ENCODE measurements at regions not wholly inside any gene's neighbourhood (a gene's known extent, or its start where the extent isn't known, plus 50 kb on each side); places are given as distances from the start of the nearest gene placed in this dataset.

- intact Hi-C loops (cut with micrococcal nuclease) = no loop called here
- no peaks in the 10 kb centered on the region for H3K36me3 ChIP-seq (replicated peaks in 1 of 2; ENCODE audit: control insufficient read depth in 1 of 2, insufficient read depth in 2 of 2, low read length in 2 of 2)
- Mint-ChIP-seq H3K4me1 (no peaks in the 10 kb centered on the region), H3K9me3 (peaks cover 0 to 4% (median 2%) of the 10 kb centered on the region in 7 donors), H3K4me3 (no peak overlapping the region), H3K27ac (no peak overlapping the region), H3K36me3 (no peaks in the 10 kb centered on the region), H3K27me3 (ENCODE audit: low read depth in 3 of 3) (peaks cover 0 to 1% (median 0%) of the 10 kb centered on the region in 3 donors)
- H2AFZ ChIP-seq (ENCODE audit: insufficient read depth, low read depth, low read length, poor library complexity, severe bottlenecking) = no peak overlapping the region
- no peak for DNase-seq
- H4K20me1 ChIP-seq (ENCODE audit: insufficient read depth, low read length) = no peaks in the 10 kb centered on the region
- H3K27me3 ChIP-seq (ENCODE audit: control insufficient read depth in 2 of 2, insufficient read depth in 2 of 2, low read length in 2 of 2) = no peaks in the 10 kb centered on the region
- no peak overlapping the region for H3K4me2 ChIP-seq (replicated peaks; ENCODE audit: extremely low read depth, low read length, poor library complexity, severe bottlenecking)
- no peak overlapping the region for H3K27ac ChIP-seq (ENCODE audit: low read depth in 1 of 2, low read length in 2 of 2)
- no peaks in the 10 kb centered on the region for H3K4me1 ChIP-seq (ENCODE audit: control insufficient read depth in 1 of 2, insufficient read depth in 2 of 2, low read length in 2 of 2)
- H3K9ac ChIP-seq (ENCODE audit: insufficient read depth, low read length, poor library complexity, severe bottlenecking) = no peak overlapping the region
- H3K79me2 ChIP-seq (ENCODE audit: insufficient read depth, low read length) = no peaks in the 10 kb centered on the region
- H3K4me3 ChIP-seq (replicated peaks in 1 of 3; ENCODE audit: low read depth in 2 of 3, low read length in 3 of 3) = no peak overlapping the region
- no peak for TF ChIP-seq CTCF (IDR thresholded peaks at IDR 0.05)
- no peaks in the 10 kb centered on the region for H3K9me3 ChIP-seq (replicated peaks in 1 of 2; ENCODE audit: control insufficient read depth in 1 of 2, insufficient read depth in 1 of 2, low read length in 2 of 2)
- WGBS (ENCODE audit: insufficient coverage) = 0% methylated on average over 1 of the region's 2 CpGs
Measured at GRCh38 chr12:73445658-73446324, 1091.8 kb upstream of the ATXN7L3B start.

- peaks cover 3 to 6% (median 4%) of the 10 kb centered on the region in 7 donors for H3K9me3 Mint-ChIP-seq
- Histone ChIP-seq H3K79me2 (ENCODE audit: insufficient read depth, low read length) (no peaks in the 10 kb centered on the region), H3K27ac (ENCODE audit: low read depth in 1 of 2, low read length in 2 of 2) (no peak overlapping the region), H3K36me3 (replicated peaks in 1 of 2; ENCODE audit: control insufficient read depth in 1 of 2, insufficient read depth in 2 of 2, low read length in 2 of 2) (no peaks in the 10 kb centered on the region), H2AFZ (ENCODE audit: insufficient read depth, low read depth, low read length, poor library complexity, severe bottlenecking) (no peak overlapping the region), H3K4me1 (ENCODE audit: control insufficient read depth in 1 of 2, insufficient read depth in 2 of 2, low read length in 2 of 2) (no peaks in the 10 kb centered on the region), H3K9ac (ENCODE audit: insufficient read depth, low read length, poor library complexity, severe bottlenecking) (no peak overlapping the region), H3K4me3 (replicated peaks in 1 of 3; ENCODE audit: low read depth in 2 of 3, low read length in 3 of 3) (no peak overlapping the region), H3K4me2 (replicated peaks; ENCODE audit: extremely low read depth, low read length, poor library complexity, severe bottlenecking) (no peak overlapping the region), H3K9me3 (replicated peaks in 1 of 2; ENCODE audit: control insufficient read depth in 1 of 2, insufficient read depth in 1 of 2, low read length in 2 of 2) (peaks cover 0 to 3% of the 10 kb centered on the region in 2 donors), H3K27me3 (ENCODE audit: control insufficient read depth in 2 of 2, insufficient read depth in 2 of 2, low read length in 2 of 2) (no peaks in the 10 kb centered on the region), H4K20me1 (ENCODE audit: insufficient read depth, low read length) (no peaks in the 10 kb centered on the region)
- no peak for TF ChIP-seq CTCF (IDR thresholded peaks at IDR 0.05)
- intact Hi-C loops (cut with micrococcal nuclease) = no loop called here
- H3K27me3 Mint-ChIP-seq (ENCODE audit: low read depth in 3 of 3) = peaks cover 0 to 2% (median 0%) of the 10 kb centered on the region in 3 donors
- H3K4me3 Mint-ChIP-seq = no peak overlapping the region
- DNase-seq = no peak
- H3K36me3 Mint-ChIP-seq = no peaks in the 10 kb centered on the region
- no CpG with 5 or more reads among the region's 3 CpGs for WGBS (ENCODE audit: insufficient coverage)
- no peak overlapping the region for H3K27ac Mint-ChIP-seq
- no peaks in the 10 kb centered on the region for H3K4me1 Mint-ChIP-seq
Measured at GRCh38 chr12:73452672-73453469, 1084.8 kb upstream of the ATXN7L3B start.

Data from CD14-positive monocyte (primary cell).